NCI-H2227 treated with DMSO at 0.1 percent for 48 hours (cell line): ENCODE measurements at regions not wholly inside any gene's neighbourhood (a gene's known extent, or its start where the extent isn't known, plus 50 kb on each side); places are given as distances from the start of the nearest gene placed in this dataset.
A peak's percentile ranks its signal among the peaks of the same experiment; 100 is the strongest.
"Not testable (repeated sequence)": the region's sequence is repeated elsewhere in the genome, so short reads cannot be mapped to it uniquely, and the experiment has no call there.

Experiments used
- DNase-seq: peaks from one replicate; lab custom pipeline; 2025; lab: John Stamatoyannopoulos, UW

- no peak for DNase-seq
Measured at GRCh38 chr6:11961923-11962322, 50.2 kb upstream of the HIVEP1 start.

GRCh38 chr6:11960909-11961779 is 51.0 kb upstream of the HIVEP1 start:
- no peak for DNase-seq

- DNase-seq: no peak
Measured at GRCh38 chr6:11956781-11957180, 55.3 kb upstream of the HIVEP1 start.

- DNase-seq: no peak
Measured at GRCh38 chr6:11953641-11954040, 58.5 kb upstream of the HIVEP1 start.

- DNase-seq: no peak
Measured at GRCh38 chr6:11952316-11952715, 59.8 kb upstream of the HIVEP1 start.

- no peak for DNase-seq
Measured at GRCh38 chr6:11951868-11952267, 60.2 kb upstream of the HIVEP1 start.

- no peak for DNase-seq
Measured at GRCh38 chr6:11950109-11950508, 62.0 kb upstream of the HIVEP1 start.

- DNase-seq: no peak
Measured at GRCh38 chr6:11947575-11947974, 64.5 kb upstream of the HIVEP1 start.

GRCh38 chr6:11947063-11947462 is 65.0 kb upstream of the HIVEP1 start:
- DNase-seq: no peak

- DNase-seq: no peak
Measured at GRCh38 chr6:11944111-11944510, 68.0 kb upstream of the HIVEP1 start.

GRCh38 chr6:11943060-11943459 is 69.1 kb upstream of the HIVEP1 start:
- DNase-seq: no peak

- no peak for DNase-seq
Measured at GRCh38 chr6:11942185-11942864, 69.8 kb upstream of the HIVEP1 start.

- not testable (repeated sequence) for DNase-seq
Measured at GRCh38 chr6:11940532-11941166, 71.5 kb upstream of the HIVEP1 start.

- DNase-seq: peak; percentile 56
Measured at GRCh38 chr6:11938285-11938890, 73.7 kb upstream of the HIVEP1 start.

- DNase-seq: no peak
Measured at GRCh38 chr6:11934638-11935037, 77.5 kb upstream of the HIVEP1 start.

GRCh38 chr6:11932892-11933291 is 79.2 kb upstream of the HIVEP1 start:
- not testable (repeated sequence) for DNase-seq

GRCh38 chr6:11931296-11932035 is 80.6 kb upstream of the HIVEP1 start:
- no peak for DNase-seq

- DNase-seq: not testable (repeated sequence)
Measured at GRCh38 chr6:11930834-11931233, 81.3 kb upstream of the HIVEP1 start.

- no peak for DNase-seq
Measured at GRCh38 chr6:11930240-11930639, 81.9 kb upstream of the HIVEP1 start.

GRCh38 chr6:11929241-11929835 is 82.8 kb upstream of the HIVEP1 start:
- DNase-seq: no peak
